ENCODE measurements at regions not wholly inside any gene's neighbourhood (a gene's known extent, or its start where the extent isn't known, plus 50 kb on each side); places are given as distances from the start of the nearest gene placed in this dataset.

- no peak for DNase-seq (ENCODE audit: low read depth)
- TF ChIP-seq, protein P1, sequence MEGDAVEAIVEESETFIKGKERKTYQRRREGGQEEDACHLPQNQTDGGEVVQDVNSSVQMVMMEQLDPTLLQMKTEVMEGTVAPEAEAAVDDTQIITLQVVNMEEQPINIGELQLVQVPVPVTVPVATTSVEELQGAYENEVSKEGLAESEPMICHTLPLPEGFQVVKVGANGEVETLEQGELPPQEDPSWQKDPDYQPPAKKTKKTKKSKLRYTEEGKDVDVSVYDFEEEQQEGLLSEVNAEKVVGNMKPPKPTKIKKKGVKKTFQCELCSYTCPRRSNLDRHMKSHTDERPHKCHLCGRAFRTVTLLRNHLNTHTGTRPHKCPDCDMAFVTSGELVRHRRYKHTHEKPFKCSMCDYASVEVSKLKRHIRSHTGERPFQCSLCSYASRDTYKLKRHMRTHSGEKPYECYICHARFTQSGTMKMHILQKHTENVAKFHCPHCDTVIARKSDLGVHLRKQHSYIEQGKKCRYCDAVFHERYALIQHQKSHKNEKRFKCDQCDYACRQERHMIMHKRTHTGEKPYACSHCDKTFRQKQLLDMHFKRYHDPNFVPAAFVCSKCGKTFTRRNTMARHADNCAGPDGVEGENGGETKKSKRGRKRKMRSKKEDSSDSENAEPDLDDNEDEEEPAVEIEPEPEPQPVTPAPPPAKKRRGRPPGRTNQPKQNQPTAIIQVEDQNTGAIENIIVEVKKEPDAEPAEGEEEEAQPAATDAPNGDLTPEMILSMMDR (conservative IDR thresholded peaks at IDR 0.05; ENCODE audit: low read depth, low read length): no peak
- H3K4me3 ChIP-seq (ENCODE audit: low read length): no peak overlapping the region
Measured at GRCh38 chr11:91869686-91870085, 354.9 kb upstream of the FAT3 start.

DNA sequence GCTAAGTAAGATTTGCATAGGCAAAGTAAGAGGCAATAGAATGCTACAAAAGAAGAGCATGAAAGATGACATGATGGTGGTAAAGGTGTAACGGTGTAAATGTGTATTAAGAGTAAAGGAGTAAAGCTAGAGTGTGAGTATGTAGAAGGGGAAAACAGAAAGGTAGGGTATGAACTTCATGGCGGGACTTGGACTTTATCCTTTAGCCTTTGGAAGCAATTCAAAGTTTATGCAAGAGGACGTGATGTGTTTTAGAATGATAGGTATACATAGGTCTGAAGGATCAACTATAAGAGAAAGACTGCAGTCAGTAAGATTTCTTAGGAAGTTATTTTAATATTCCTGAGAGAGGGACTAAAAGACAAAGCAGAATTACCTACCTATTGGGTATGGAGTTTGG lies 358.0 kb upstream of the FAT3 start:
- TF ChIP-seq, protein P1 (conservative IDR thresholded peaks at IDR 0.05; ENCODE audit: low read depth, low read length): no peak
- no peak for DNase-seq (ENCODE audit: low read depth)
- H3K4me3 ChIP-seq (ENCODE audit: low read length): no peak overlapping the region

GRCh38 chr11:91860661-91861060 lies 364.0 kb upstream of the FAT3 start:
- DNase-seq (ENCODE audit: low read depth): no peak
- H3K4me3 ChIP-seq (ENCODE audit: low read length): no peak overlapping the region
- TF ChIP-seq, protein P1 (conservative IDR thresholded peaks at IDR 0.05; ENCODE audit: low read depth, low read length): no peak

DNA sequence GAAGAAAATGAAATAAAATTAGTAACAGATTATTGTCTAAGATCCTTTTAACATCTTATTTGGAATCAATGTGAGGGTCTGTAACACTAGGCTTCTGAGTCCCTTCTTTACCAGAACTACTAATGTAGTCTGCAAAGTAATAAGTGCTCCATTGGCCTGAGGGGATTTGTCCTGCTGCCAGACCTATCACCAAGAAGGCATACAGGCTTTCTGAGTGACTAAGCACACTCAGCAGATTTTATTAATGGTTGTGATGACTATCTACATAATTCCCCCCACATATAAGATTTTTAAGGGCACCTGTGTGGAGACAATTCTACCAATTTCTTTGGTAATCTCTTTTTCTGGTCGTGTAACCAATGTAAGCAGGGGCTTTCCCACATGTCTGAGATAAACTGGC lies 365.0 kb upstream of the FAT3 start:
- TF ChIP-seq, protein P1 (conservative IDR thresholded peaks at IDR 0.05; ENCODE audit: low read depth, low read length): no peak
- DNase-seq (ENCODE audit: low read depth): no peak
- H3K4me3 ChIP-seq (ENCODE audit: low read length): no peak overlapping the region

GRCh38 chr11:91857179-91857578 lies 367.4 kb upstream of the FAT3 start:
- H3K4me3 ChIP-seq (ENCODE audit: low read length): no peak overlapping the region
- DNase-seq (ENCODE audit: low read depth): peak; percentile 69
- TF ChIP-seq, protein P1 (conservative IDR thresholded peaks at IDR 0.05; ENCODE audit: low read depth, low read length): no peak

DNA sequence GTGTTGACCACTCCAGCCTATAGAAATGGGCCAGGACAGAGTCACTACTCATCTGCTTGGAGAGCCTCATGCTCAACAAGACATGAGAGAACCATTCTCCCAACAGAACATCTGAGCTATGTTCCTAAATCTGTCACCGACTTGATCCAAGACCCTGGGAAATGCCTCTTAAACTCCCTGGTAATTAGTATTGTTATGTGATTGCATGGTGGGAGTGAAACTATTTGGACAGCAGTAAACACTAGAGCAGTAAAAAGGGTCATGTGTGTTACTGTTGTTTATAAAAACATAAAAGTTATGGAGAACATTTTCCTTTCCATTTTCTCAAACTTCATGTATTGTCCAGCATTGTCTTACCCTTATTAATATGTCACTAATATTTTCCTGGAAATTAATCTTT lies 369.8 kb upstream of the FAT3 start:
- TF ChIP-seq, protein P1 (conservative IDR thresholded peaks at IDR 0.05; ENCODE audit: low read depth, low read length): no peak
- H3K4me3 ChIP-seq (ENCODE audit: low read length): no peak overlapping the region
- no peak for DNase-seq (ENCODE audit: low read depth)

DNA sequence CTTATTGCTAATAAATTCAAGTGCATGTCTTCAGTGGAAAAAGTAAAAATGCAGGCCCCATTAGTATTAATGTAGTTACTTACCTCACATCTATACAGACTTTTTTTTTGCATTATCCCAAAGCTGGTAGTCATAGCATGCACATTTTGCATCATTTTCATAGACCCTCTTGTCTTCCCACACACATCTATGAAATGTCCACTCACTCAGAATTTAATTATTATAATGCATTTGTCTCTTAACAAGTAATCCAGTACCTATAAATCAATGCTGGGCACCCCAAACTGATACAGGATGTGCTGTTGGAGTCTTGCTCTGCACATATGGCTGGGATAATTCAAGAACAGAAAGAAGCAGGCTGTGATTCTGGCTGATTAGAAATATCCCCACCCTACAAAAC lies 370.4 kb upstream of the FAT3 start:
- DNase-seq (ENCODE audit: low read depth): no peak
- H3K4me3 ChIP-seq (ENCODE audit: low read length): no peak overlapping the region
- TF ChIP-seq, protein P1 (conservative IDR thresholded peaks at IDR 0.05; ENCODE audit: low read depth, low read length): no peak

All from retinal pigment epithelial cell (primary cell).